IMR-90 (cell line): ENCODE measurements at regions not wholly inside any gene's neighbourhood (a gene's known extent, or its start where the extent isn't known, plus 50 kb on each side); places are given as distances from the start of the nearest gene placed in this dataset.

Experiments
- ATAC-seq: fragments of 200-7000 bp; cut with Tn5 transposase; 2 replicates; pipeline ENCODE4 v1.9.1; 2020; ENCODE audit warnings: low read depth, mild to moderate bottlenecking, moderate library complexity
- BruUV-seq: library from RNA; stranded (reverse); fragments of 400-500 nt; replicated peaks from 2 replicates; lab custom pipeline; 2021; lab: Mats Ljungman, UMichigan
- CTCF ChIA-PET: fragments of 300-600 bp; formaldehyde crosslinking; extraction: SDS; loops from one replicate; lab custom pipeline; 2021; ENCODE audit warnings: antibody characterized with exemption; lab: Yijun Ruan, JAX
- POLR2A ChIA-PET: fragments of 300-600 bp; sonication (Branson Sonifier 250); formaldehyde crosslinking; loops from one replicate; lab custom pipeline; 2022; ENCODE audit warnings: antibody characterized with exemption; ENCODE audit not compliant: unreplicated experiment; lab: Charles Lee
- DNase-seq: peaks from one replicate; pipeline ENCODE4 v3.0.0; 2013
- H2AFZ ChIP-seq: replicated peaks from 2 replicates; pipeline ENCODE3; 2013; ENCODE audit warnings: low read length, mild to moderate bottlenecking; ENCODE audit not compliant: poor library complexity
- H2AK5ac ChIP-seq: 2 replicates; pipeline ENCODE4 v1.6.1; 2013; ENCODE audit warnings: low read depth, low read length, inconsistent platforms
- H2AK9ac ChIP-seq: replicated peaks from 2 replicates; pipeline ENCODE3; 2013; ENCODE audit warnings: mild to moderate bottlenecking, low read depth, low read length, moderate library complexity; ENCODE audit not compliant: poor library complexity
- H2BK120ac ChIP-seq: 2 replicates; pipeline ENCODE4 v1.6.1; 2013; ENCODE audit warnings: low read depth, low read length, inconsistent platforms
- H2BK15ac ChIP-seq: 3 replicates; pipeline ENCODE4 v1.6.1; 2013; ENCODE audit warnings: low read depth, low read length, inconsistent platforms
- H2BK20ac ChIP-seq: 2 replicates; pipeline ENCODE4 v1.6.1; 2013; ENCODE audit warnings: low read depth, mild to moderate bottlenecking, inconsistent platforms, low read length, moderate library complexity
- H2BK5ac ChIP-seq: 2 replicates; pipeline ENCODE4 v1.6.1; 2013; ENCODE audit warnings: mild to moderate bottlenecking, low read depth, low read length, inconsistent platforms; ENCODE audit not compliant: poor library complexity, severe bottlenecking
- H3K14ac ChIP-seq: replicated peaks from 2 replicates; pipeline ENCODE4 v1.6.1; 2013; ENCODE audit warnings: low read depth, low read length, inconsistent platforms
- H3K18ac ChIP-seq: 2 replicates; pipeline ENCODE4 v1.6.1; 2013; ENCODE audit warnings: low read depth, low read length, control low read depth
- H3K23ac ChIP-seq: 2 replicates; pipeline ENCODE4 v1.6.1; 2013; ENCODE audit warnings: low read depth, low read length, inconsistent platforms
- H3K27ac ChIP-seq: 2 replicates; pipeline ENCODE4 v1.5.1; 2013; ENCODE audit warnings: mild to moderate bottlenecking, control low read depth, low read length; ENCODE audit not compliant: insufficient read depth
- H3K27me3 ChIP-seq: 2 replicates; pipeline ENCODE4 v1.6.1; 2013; ENCODE audit warnings: low read length; ENCODE audit not compliant: control insufficient read depth, insufficient read depth
- H3K36me3 ChIP-seq: 2 replicates; pipeline ENCODE4 v1.6.1; 2013; ENCODE audit warnings: low read length, mixed read lengths; ENCODE audit not compliant: control insufficient read depth, insufficient read depth
- H3K4ac ChIP-seq: 2 replicates; pipeline ENCODE4 v1.6.1; 2013; ENCODE audit warnings: low read depth, low read length, inconsistent platforms
- H3K4me1 ChIP-seq: 2 replicates; pipeline ENCODE4 v1.6.1; 2013; ENCODE audit warnings: low read length, mixed read lengths; ENCODE audit not compliant: control insufficient read depth, insufficient read depth
- H3K4me2 ChIP-seq: 2 replicates; pipeline ENCODE4 v1.6.1; 2013; ENCODE audit warnings: low read depth, mild to moderate bottlenecking, control low read depth, low read length, moderate library complexity
- H3K4me3 ChIP-seq: 2 replicates; pipeline ENCODE4 v1.5.1; 2013; ENCODE audit warnings: low read depth, mild to moderate bottlenecking, control low read depth, low read length, moderate library complexity; ENCODE audit not compliant: insufficient read depth
- H3K56ac ChIP-seq: 2 replicates; pipeline ENCODE4 v1.6.1; 2013; ENCODE audit warnings: low read length, inconsistent platforms; ENCODE audit not compliant: insufficient read depth; ENCODE audit errors: extremely low read depth
- H3K79me1 ChIP-seq, 2 experiments: 2 replicates each; pipeline ENCODE4 v1.6.1; 2013; ENCODE audit warnings: low read length in 2 of 2, inconsistent platforms in 1 of 2, low read depth in 1 of 2
- H3K9ac ChIP-seq: 2 replicates; pipeline ENCODE4 v1.6.1; 2013; ENCODE audit warnings: low read depth, low read length, control low read depth
- H3K9me1 ChIP-seq: 2 replicates; pipeline ENCODE4 v1.6.1; 2013; ENCODE audit warnings: low read length, inconsistent platforms; ENCODE audit not compliant: insufficient read depth
- H3K9me3 ChIP-seq: 2 replicates; pipeline ENCODE4 v1.6.1; 2013; ENCODE audit warnings: low read length; ENCODE audit not compliant: control insufficient read depth, insufficient read depth
- H4K20me1 ChIP-seq: 2 replicates; pipeline ENCODE4 v1.6.1; 2013; ENCODE audit warnings: low read length, inconsistent platforms; ENCODE audit not compliant: insufficient read depth
- H4K5ac ChIP-seq: 2 replicates; pipeline ENCODE4 v1.6.1; 2013; ENCODE audit warnings: mild to moderate bottlenecking, low read depth, low read length, control low read depth
- H4K8ac ChIP-seq, 2 experiments: 2 replicates each; pipeline ENCODE4 v1.6.1; 2013; ENCODE audit warnings: low read depth in 2 of 2, low read length in 2 of 2, control low read depth in 1 of 2, inconsistent platforms in 1 of 2
- H4K91ac ChIP-seq: 2 replicates; pipeline ENCODE4 v1.6.1; 2013; ENCODE audit warnings: low read depth, low read length, inconsistent platforms; ENCODE audit not compliant: insufficient read depth
- BHLHE40 ChIP-seq: fragments of 150-350 bp; IDR thresholded peaks from 2 replicates; pipeline ENCODE4 v1.6.1; 2016; ENCODE audit warnings: mild to moderate bottlenecking, low read depth, low read length
- CEBPB ChIP-seq: IDR thresholded peaks from 2 replicates; pipeline ENCODE4 v1.6.1; 2012; ENCODE audit warnings: low read depth, low read length, improper control_type of control experiment
- CHD1 ChIP-seq: IDR thresholded peaks from 2 replicates; pipeline ENCODE4 v1.6.1; 2012; ENCODE audit warnings: low read depth, low read length, improper control_type of control experiment
- FOS ChIP-seq: fragments of 150-350 bp; IDR thresholded peaks from 2 replicates; pipeline ENCODE4 v1.6.1; 2016; ENCODE audit warnings: low read depth, low read length
- MAFK ChIP-seq: IDR thresholded peaks from 2 replicates; pipeline ENCODE4 v1.6.1; 2012; ENCODE audit warnings: low read depth, low read length, improper control_type of control experiment
- MAZ ChIP-seq: IDR thresholded peaks from 2 replicates; pipeline ENCODE4 v1.6.1; 2012; ENCODE audit warnings: low read depth, mild to moderate bottlenecking, low read length, improper control_type of control experiment, moderate library complexity, borderline replicate concordance
- MXI1 ChIP-seq: IDR thresholded peaks from 2 replicates; pipeline ENCODE4 v1.6.1; 2012; ENCODE audit warnings: low read depth, mild to moderate bottlenecking, low read length, moderate library complexity, borderline replicate concordance
- NFE2L2 ChIP-seq: fragments of 150-350 bp; IDR thresholded peaks from 2 replicates; pipeline ENCODE4 v1.6.1; 2016; ENCODE audit warnings: low read depth, mild to moderate bottlenecking, low read length
- POLR2A ChIP-seq: IDR thresholded peaks from 2 replicates; pipeline ENCODE4 v1.6.1; 2012; ENCODE audit warnings: mild to moderate bottlenecking, low read depth, low read length
- RAD21 ChIP-seq: IDR thresholded peaks from 2 replicates; pipeline ENCODE4 v1.6.1; 2012; ENCODE audit warnings: low read length, improper control_type of control experiment
- RCOR1 ChIP-seq: IDR thresholded peaks from 2 replicates; pipeline ENCODE4 v1.6.1; 2012; ENCODE audit warnings: mild to moderate bottlenecking, low read length, improper control_type of control experiment; ENCODE audit not compliant: insufficient replicate concordance
- RFX5 ChIP-seq: IDR thresholded peaks from 2 replicates; pipeline ENCODE4 v1.8.0; 2012; ENCODE audit warnings: low read depth, mild to moderate bottlenecking, low read length, moderate library complexity
- SMC3 ChIP-seq: fragments of 150-350 bp; IDR thresholded peaks from 2 replicates; pipeline ENCODE4 v1.6.1; 2016; ENCODE audit warnings: low read depth, mild to moderate bottlenecking, antibody characterized with exemption, low read length, moderate library complexity
- USF2 ChIP-seq: fragments of 150-350 bp; IDR thresholded peaks from 2 replicates; pipeline ENCODE4 v1.6.1; 2017; ENCODE audit warnings: mild to moderate bottlenecking, antibody characterized with exemption, low read length, low read depth
- WGBS, 2 experiments: methylation state at CpG; one replicate each; pipeline versions ENCODE4 v1.1.5 to v1.1.7; 2013; ENCODE audit warnings: missing lambda C conversion rate in 2 of 2; ENCODE audit not compliant: insufficient read length in 1 of 2; ENCODE audit errors: extremely low coverage in 2 of 2; 5-methylcytosine and 5-hydroxymethylcytosine counted together
- dilution Hi-C: fragments of 300-500 bp; cut with HindIII; formaldehyde crosslinking; loops from one replicate; pipeline ENCODE4 v1.14.3; 2018; ENCODE audit warnings: low sequenced_read_pairs; ENCODE audit not compliant: unreplicated experiment
- in situ Hi-C: fragments of 300-500 bp; cut with MboI; formaldehyde crosslinking; loops from 3 replicates; pipeline ENCODE4 v1.14.3; 2019; ENCODE audit warnings: low sequenced_read_pairs, inconsistent platforms, mixed read lengths
- intact Hi-C: fragments of 100-400 bp; cut with micrococcal nuclease; formaldehyde crosslinking; loops from 2 replicates; pipeline ENCODE4 v1.10.0; 2022
- TF ChIP-seq, protein P1 (sequence below): fragments of 150-350 bp; IDR thresholded peaks from 2 replicates; pipeline ENCODE4 v1.6.1; 2016; ENCODE audit warnings: low read depth, mild to moderate bottlenecking, low read length, moderate library complexity, borderline replicate concordance

DNA sequence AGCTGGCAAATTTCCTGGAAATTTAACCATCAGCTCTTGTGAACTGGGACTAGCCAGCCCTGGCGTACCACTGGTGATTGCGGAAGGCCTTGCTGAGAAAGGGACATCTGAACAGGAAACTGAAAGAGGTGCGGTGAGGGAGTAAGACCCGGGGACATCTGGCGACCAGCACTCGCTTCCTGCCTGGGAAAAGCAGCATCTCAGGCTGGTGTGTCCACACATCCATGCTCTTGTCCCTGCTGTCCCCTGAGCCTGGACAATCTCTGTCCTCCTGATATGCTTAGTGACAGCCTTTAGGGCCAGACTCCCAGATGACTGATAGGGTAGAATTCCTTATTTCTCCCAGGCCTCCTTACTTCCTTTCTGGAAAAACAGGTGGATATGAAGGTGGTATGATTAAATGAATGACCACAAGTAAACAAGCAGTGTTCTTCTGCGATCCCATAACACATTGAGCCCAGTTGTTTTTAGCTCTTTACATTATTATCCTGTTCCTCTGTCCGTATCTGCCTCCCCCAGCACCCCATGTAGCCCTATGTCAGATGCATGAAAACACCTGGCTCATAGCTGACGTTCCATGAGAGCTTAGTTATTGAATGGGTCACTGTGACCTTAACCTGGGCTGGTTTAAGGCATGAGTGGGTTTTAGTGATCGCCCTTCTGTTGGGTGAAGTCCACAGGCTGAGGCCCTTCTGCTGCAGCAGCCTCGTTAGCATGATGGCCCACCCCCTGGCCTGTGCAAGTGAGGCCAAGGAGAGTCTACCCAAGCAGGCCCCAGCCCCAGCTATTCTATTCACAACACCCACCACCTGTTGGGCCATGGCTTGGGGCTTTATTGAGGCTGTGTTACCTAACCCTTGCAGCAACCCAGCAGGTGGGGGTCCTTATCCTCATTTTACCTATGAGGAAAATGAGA is 76.1 kb upstream of the GADD45A start:
- peaks cover 4% of the 10 kb centered on the region for H3K27me3 ChIP-seq
- no peak overlapping the region for H3K4me2 ChIP-seq
- H2BK20ac ChIP-seq, result no peak overlapping the region
- dilution Hi-C loops, result no loop called here
- H3K9me1 ChIP-seq, result no peaks in the 10 kb centered on the region; the same call in 1 of the 2 replicates
- no peak for ATAC-seq
- no peak overlapping the region for H2AK9ac ChIP-seq
- no peak overlapping the region for H3K18ac ChIP-seq
- no peak overlapping the region for H3K23ac ChIP-seq
- WGBS, 2 experiments, result 72% methylated on average over 6 of the region's 11 CpGs; no CpG with 5 or more reads in 1 of the 2 experiments
- H4K8ac ChIP-seq, result no peak overlapping the region
- no peak overlapping the region for H2BK15ac ChIP-seq
- no peak overlapping the region for H2BK5ac ChIP-seq
- peak; percentile 12 for DNase-seq
- CTCF ChIA-PET, result interaction anchor here (1.8 kb wide), 1 partner anchor 47 kb away, joined by 4 read pairs; no protein-coding TSS in a partner anchor
- H4K5ac ChIP-seq, result no peak overlapping the region
- no peaks in the 10 kb centered on the region for H3K79me1 ChIP-seq
- no peaks in the 10 kb centered on the region for H3K4me1 ChIP-seq
- no TSS peak for BruUV-seq
- H3K9ac ChIP-seq, result no peak overlapping the region
- H3K27ac ChIP-seq, result no peak overlapping the region
- H4K91ac ChIP-seq, result no peak overlapping the region
- H2AK5ac ChIP-seq, result no peak overlapping the region
- in situ Hi-C loops, result no loop called here
- POLR2A ChIA-PET, result no interaction called here
- H2AFZ ChIP-seq, result no peak overlapping the region
- no peak overlapping the region for H3K4me3 ChIP-seq
- no peaks in the 10 kb centered on the region for H3K9me3 ChIP-seq
- H3K36me3 ChIP-seq, result no peaks in the 10 kb centered on the region
- no peak overlapping the region for H3K56ac ChIP-seq
- no peak overlapping the region for H3K4ac ChIP-seq
- no peak overlapping the region for H3K14ac ChIP-seq
- H4K20me1 ChIP-seq, result no peaks in the 10 kb centered on the region
- intact Hi-C loops, result no loop called here
- H2BK120ac ChIP-seq, result no peak overlapping the region
- TF ChIP-seq USF2 (no peak), MAFK (no peak), FOS (no peak), NFE2L2 (no peak), BHLHE40 (no peak), RCOR1 (no peak), MAZ (no peak), SMC3 (no peak), RAD21 (no peak), RFX5 (no peak), CHD1 (no peak), CEBPB (no peak), MXI1 (no peak), POLR2A (no peak)
- TF ChIP-seq, protein P1, sequence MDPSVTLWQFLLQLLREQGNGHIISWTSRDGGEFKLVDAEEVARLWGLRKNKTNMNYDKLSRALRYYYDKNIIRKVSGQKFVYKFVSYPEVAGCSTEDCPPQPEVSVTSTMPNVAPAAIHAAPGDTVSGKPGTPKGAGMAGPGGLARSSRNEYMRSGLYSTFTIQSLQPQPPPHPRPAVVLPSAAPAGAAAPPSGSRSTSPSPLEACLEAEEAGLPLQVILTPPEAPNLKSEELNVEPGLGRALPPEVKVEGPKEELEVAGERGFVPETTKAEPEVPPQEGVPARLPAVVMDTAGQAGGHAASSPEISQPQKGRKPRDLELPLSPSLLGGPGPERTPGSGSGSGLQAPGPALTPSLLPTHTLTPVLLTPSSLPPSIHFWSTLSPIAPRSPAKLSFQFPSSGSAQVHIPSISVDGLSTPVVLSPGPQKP, result no peak
